ENCODE measurements at regions not wholly inside any gene's neighbourhood (a gene's known extent, or its start where the extent isn't known, plus 50 kb on each side); places are given as distances from the start of the nearest gene placed in this dataset.

DNA sequence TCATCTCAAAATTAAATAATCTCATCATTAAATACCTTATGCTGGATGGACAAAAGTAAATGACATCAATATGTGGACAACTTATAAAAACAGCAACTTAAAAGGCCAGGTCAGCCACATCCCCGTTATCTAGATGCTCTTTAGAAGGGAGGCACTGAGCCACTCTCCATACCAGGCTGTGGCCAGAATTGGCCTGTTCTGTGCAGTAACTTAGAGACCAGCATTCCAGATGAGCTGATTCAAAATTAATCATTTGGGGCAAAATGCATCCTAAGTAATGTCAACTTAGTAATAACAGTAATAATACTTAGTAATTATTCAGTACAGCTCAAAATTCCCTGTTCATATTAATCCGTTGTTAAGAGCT, 373.6 kb downstream of the FBXW7 start:
- TF ChIP-seq NFIC (IDR thresholded peaks at IDR 0.05) = no peak
- TF ChIP-seq, protein P1, sequence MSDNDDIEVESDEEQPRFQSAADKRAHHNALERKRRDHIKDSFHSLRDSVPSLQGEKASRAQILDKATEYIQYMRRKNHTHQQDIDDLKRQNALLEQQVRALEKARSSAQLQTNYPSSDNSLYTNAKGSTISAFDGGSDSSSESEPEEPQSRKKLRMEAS (IDR thresholded peaks at IDR 0.05) = no peak
- TF ChIP-seq YY1 (IDR thresholded peaks at IDR 0.05; ENCODE audit: low read depth) = no peak
- no peak for TF ChIP-seq TEAD4 (IDR thresholded peaks at IDR 0.05)
- TF ChIP-seq FOXM1 (IDR thresholded peaks at IDR 0.05; ENCODE audit: borderline replicate concordance, low read depth) = no peak
